GM21723 (cell line): ENCODE measurements at regions not wholly inside any gene's neighbourhood (a gene's known extent, or its start where the extent isn't known, plus 50 kb on each side); places are given as distances from the start of the nearest gene placed in this dataset.
"Not testable (repeated sequence)": the region's sequence is repeated elsewhere in the genome, so short reads cannot be mapped to it uniquely, and the experiment has no call there.

Experiments used
- ATAC-seq: cut with Tn5 transposase; IDR thresholded peaks from one replicate; pipeline ENCODE4 v1.9.1; 2021; ENCODE audit warnings: mild to moderate bottlenecking, moderate library complexity; ENCODE audit not compliant: unreplicated experiment

DNA sequence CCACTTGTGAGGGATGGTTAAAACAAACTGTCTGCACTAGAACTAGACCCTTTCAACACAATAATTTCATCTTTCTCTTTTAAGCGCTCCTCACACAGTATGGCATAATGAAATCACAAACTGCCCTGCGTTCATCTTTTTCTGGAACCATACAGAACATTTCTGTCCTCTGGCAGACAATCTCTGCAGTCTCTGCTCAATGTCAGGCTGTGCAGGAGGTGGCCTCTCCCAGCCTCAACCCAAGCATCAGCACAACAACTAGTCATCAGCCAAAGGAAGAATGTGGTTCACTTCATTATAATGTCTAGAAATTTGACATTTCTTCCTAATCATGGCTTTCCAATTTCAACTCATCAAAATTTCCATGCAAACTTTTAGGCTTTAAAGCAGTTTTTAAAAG, 125.1 kb upstream of the STARD13 start:
- ATAC-seq, result no peak

DNA sequence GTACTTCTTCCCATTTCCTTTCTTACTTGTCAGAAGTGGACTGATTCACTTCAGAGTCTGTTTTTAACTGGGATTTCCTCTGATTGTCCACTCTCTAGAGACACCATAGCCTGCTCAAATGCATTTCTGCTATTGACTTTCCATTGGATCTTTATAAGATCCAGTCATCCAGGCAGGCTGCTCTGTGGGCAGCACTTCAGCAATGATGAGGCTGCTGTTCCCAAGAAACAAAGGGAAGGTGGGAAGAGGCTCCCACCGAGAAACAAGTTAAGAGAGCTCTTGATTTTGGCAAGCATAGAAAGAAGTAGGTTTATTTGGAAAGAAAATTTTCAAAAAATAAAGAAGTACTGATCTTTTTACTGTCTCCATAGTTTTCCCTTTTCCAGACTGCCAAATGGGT, 125.8 kb upstream of the STARD13 start:
- no peak for ATAC-seq

- no peak for ATAC-seq
Observed at GRCh38 chr13:33415822-33416221, 130.3 kb upstream of the STARD13 start.

- not testable (repeated sequence) for ATAC-seq
Observed at GRCh38 chr13:33418224-33418953, 132.8 kb upstream of the STARD13 start.

GRCh38 chr13:33420117-33420516, 134.6 kb upstream of the STARD13 start:
- ATAC-seq, result not testable (repeated sequence)

DNA sequence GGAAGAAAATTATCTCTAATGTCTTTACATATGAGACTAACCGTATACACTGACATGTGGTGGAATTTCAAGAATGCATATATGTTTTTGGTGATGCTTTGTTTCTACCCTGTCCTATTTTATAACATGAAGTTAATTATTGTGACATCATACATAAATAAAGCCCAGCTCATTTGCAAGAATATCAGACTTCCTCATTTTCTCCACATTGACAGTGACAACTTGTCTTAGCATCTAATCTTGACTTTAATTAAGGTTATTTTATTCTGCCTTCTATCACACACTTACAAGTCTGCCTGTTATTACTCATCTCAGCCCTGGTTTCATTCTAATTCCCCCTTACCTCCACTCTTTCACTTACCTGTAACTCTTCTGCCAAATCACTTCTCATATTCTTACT, 140.6 kb upstream of the STARD13 start:
- ATAC-seq, result no peak

DNA sequence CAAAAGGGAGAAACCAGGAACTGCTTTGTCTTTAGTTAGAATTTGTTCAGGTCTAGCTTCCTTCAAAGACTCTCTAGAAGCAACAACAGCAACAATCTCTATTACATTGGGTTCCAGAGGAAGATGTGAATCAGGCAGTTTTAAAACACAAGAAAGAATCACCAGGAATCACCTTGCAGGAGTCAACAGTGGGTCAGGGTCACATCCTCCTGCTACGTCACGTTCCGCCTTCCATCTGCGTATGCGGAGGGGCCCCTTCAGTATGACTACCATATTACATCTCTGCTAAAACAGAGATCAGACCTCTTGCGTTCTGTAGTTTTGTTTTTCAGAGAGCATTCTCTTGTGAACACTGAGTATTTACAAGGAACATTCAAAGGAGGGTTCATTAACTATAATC, 147.8 kb upstream of the STARD13 start:
- no peak for ATAC-seq

- no peak for ATAC-seq
Observed at GRCh38 chr13:33434676-33435075, 149.1 kb upstream of the STARD13 start.

GRCh38 chr13:33435207-33435606, 149.7 kb upstream of the STARD13 start:
- no peak for ATAC-seq

DNA sequence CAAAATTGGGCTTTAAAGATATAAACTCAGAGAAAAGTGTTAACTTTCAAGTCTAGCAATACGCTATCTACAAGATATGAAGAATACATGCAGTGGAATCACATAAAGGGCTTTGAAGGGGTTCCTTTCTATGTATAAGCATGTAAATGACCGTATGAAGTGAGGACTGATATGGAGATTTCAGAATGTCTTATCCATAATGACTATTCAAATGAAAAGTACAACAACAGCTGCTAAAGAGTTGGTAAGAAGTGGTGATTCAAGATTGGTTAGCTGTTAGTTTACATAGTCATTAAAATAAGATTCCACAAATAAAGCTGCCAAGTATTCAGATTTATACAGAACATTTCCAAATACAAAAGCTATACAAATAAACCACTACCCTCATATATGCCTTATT, 153.4 kb upstream of the STARD13 start:
- ATAC-seq, result no peak

GRCh38 chr13:33441015-33441414, 155.5 kb upstream of the STARD13 start:
- ATAC-seq, result no peak

DNA sequence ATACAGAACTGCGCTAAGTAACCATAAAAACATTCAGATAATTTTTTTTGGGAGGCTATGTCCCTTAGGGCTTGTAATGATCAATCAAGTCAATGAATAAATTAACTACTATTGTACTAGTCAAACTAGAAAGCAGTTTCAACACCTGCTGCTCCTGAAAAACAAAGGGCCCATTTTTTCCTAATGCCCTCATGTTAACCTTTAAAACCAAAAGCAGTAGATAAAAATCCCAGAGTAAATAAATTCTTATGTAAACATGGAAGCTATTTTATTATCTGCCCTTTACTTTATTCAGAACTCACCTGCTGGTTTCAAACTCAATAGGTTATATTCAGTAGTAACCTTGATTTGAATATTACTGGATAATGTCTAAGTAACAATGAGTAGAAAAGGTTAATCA, 159.5 kb upstream of the STARD13 start:
- no peak for ATAC-seq

GRCh38 chr13:33445476-33445875, 159.9 kb upstream of the STARD13 start:
- ATAC-seq, result no peak

GRCh38 chr13:33446821-33447725, 161.5 kb upstream of the STARD13 start:
- no peak for ATAC-seq

DNA sequence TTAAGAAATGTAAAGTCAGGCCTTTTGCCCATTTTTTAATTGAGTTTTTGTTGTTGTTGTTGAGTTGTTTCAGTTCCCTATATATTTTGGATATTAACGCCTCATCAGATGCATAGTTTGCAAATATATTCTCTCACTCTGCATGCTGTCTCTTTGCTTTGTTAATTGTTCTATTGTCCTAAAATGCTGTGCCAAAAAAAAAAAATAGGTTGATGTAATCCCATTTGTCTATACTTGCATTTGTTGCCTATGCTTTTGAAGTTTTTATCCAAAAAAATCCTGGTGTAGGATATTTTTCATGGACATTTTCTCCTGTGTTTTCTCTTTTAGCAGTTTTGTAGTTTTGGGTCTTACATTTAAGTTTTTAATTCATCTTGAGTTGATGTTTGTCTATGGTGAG, 163.3 kb upstream of the STARD13 start:
- no peak for ATAC-seq

GRCh38 chr13:33450956-33451709, 165.6 kb upstream of the STARD13 start:
- ATAC-seq, result no peak

GRCh38 chr13:33452873-33453517, 167.4 kb upstream of the STARD13 start:
- ATAC-seq, result no peak

GRCh38 chr13:33453936-33454335, 168.4 kb upstream of the STARD13 start:
- ATAC-seq, result no peak

GRCh38 chr13:33454844-33455705, 169.5 kb upstream of the STARD13 start:
- ATAC-seq, result no peak

DNA sequence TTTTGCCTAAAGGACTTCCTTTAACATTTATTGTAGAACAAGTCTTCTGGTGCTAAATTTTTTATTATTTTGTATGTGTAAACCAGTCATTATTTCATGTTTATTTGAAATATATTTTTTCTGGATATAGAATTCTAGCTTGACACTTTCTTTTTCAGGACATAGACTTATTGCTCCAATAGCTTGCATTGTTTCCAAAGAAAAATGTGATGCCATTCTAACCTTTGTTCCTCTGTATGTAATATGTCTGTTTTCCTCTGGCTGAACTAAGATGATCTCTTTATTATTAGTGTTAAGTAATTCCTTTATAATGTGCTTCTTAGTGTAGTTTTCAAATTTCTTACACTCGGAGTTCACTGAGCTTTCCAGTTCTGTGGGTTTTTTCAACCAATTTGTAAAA, 174.1 kb upstream of the STARD13 start:
- ATAC-seq, result no peak
